Fibroblast of lung (primary cell): ENCODE measurements at regions not wholly inside any gene's neighbourhood (a gene's known extent, or its start where the extent isn't known, plus 50 kb on each side); places are given as distances from the start of the nearest gene placed in this dataset.

Source experiments
- DNase-seq, 2 donors: peaks; one replicate each; pipeline versions ENCODE4 v3.0.0 to v3.0.0-alpha.2; 2010; ENCODE audit warnings: low read depth in 2 of 2
- H2AFZ ChIP-seq: 2 replicates; pipeline ENCODE4 v1.5.1; 2012; ENCODE audit warnings: low read length, control low read depth, inconsistent platforms
- H3K27ac ChIP-seq: 2 replicates; pipeline ENCODE4 v1.5.1; 2011; ENCODE audit warnings: low read length, control low read depth; ENCODE audit not compliant: insufficient read depth
- H3K27me3 ChIP-seq: 2 replicates; pipeline ENCODE4 v1.5.1; 2011; ENCODE audit warnings: mild to moderate bottlenecking, low read length; ENCODE audit not compliant: control insufficient read depth, insufficient read depth
- H3K36me3 ChIP-seq: 2 replicates; pipeline ENCODE4 v1.5.1; 2011; ENCODE audit warnings: low read length; ENCODE audit not compliant: control insufficient read depth, insufficient read depth
- H3K4me1 ChIP-seq: 2 replicates; pipeline ENCODE4 v1.5.1; 2011; ENCODE audit warnings: low read length; ENCODE audit not compliant: control insufficient read depth, insufficient read depth; ENCODE audit errors: extremely low read depth
- H3K4me2 ChIP-seq: 2 replicates; pipeline ENCODE4 v1.5.1; 2011; ENCODE audit warnings: low read length, control low read depth; ENCODE audit not compliant: insufficient read depth; ENCODE audit errors: extremely low read depth
- H3K4me3 ChIP-seq, 4 experiments: fragments of 200-600 bp in 1 of 4; sonication (generic) in 1 of 4; replicated peaks in 1 of 4; 2 replicates each; pipeline ENCODE4 v1.5.1; 2011 to 2016; ENCODE audit warnings: low read length in 4 of 4, low read depth in 3 of 4, mild to moderate bottlenecking in 3 of 4, control low read depth in 2 of 4, inconsistent platforms in 1 of 4, mixed read lengths in 1 of 4; ENCODE audit not compliant: insufficient read depth in 1 of 4; ENCODE audit errors: control extremely low read depth in 1 of 4
- H3K79me2 ChIP-seq: 2 replicates; pipeline ENCODE4 v1.5.1; 2012; ENCODE audit warnings: mild to moderate bottlenecking, low read length, inconsistent platforms; ENCODE audit not compliant: control insufficient read depth, insufficient read depth
- H3K9ac ChIP-seq: 2 replicates; pipeline ENCODE4 v1.5.1; 2011; ENCODE audit warnings: mild to moderate bottlenecking, low read length, control low read depth; ENCODE audit not compliant: insufficient read depth
- H3K9me3 ChIP-seq: 2 replicates; pipeline ENCODE4 v1.5.1; 2012; ENCODE audit warnings: low read depth, low read length; ENCODE audit not compliant: control insufficient read depth, insufficient read depth
- H4K20me1 ChIP-seq: 2 replicates; pipeline ENCODE4 v1.5.1; 2011; ENCODE audit warnings: low read length; ENCODE audit not compliant: control insufficient read depth, insufficient read depth; ENCODE audit errors: extremely low read depth
- CTCF ChIP-seq, 2 donors: IDR thresholded peaks in 1 of 2; conservative IDR thresholded peaks in 1 of 2; 1 replicate in 1 of 2; 2 replicates in 1 of 2; pipeline ENCODE4 v1.5.1; 2011 to 2012; ENCODE audit warnings: low read length in 2 of 2, control low read depth in 1 of 2, inconsistent platforms in 1 of 2, low read depth in 1 of 2, mild to moderate bottlenecking in 1 of 2
- EZH2 ChIP-seq: IDR thresholded peaks from 2 replicates; pipeline ENCODE4 v1.5.1; 2012; ENCODE audit warnings: low read length, control low read depth, mild to moderate bottlenecking; ENCODE audit errors: missing control alignments

DNA sequence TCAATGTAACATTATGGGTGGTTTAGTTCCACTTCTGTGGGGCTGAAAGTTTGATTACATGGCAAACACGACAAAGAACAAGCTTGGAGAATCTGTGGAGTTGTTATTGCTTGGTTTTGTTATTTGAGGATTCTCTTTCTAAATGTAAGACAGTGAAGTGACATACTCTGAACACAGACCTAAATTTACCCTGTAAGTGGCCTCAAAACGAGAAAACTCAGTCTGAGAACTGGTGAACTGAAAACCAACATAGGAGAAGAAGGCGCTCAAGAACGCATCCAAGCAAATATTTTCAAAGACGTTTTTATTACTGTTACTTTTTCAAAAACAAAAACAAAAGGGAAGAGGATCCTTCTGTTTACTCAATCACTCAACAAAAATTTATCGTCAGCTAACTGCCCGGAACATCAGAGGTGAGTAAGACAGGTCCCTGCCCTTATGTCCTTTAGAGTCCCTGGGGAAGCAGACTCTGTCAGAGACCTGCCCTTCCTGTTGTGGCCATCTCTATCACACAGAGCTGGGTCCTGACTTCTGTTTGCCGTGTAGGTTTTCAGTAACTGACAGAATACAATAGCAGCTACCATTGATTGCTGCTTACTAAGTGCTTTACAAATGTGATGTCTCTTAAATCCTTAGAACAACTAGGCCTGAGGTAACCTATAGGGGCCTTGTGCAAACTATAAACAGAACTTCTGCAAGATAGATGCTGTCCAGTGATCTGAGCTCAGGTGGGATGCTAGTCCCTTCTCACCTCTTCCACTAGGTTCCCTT is 79.3 kb upstream of the C12orf71 start:
- H4K20me1 ChIP-seq = no peaks in the 10 kb centered on the region
- H3K79me2 ChIP-seq = no peaks in the 10 kb centered on the region
- H3K9me3 ChIP-seq = no peaks in the 10 kb centered on the region
- TF ChIP-seq CTCF (conservative IDR thresholded peaks at IDR 0.05 in 1 of 2, IDR thresholded peaks at IDR 0.05 in 1 of 2; ENCODE audit: low read depth in 1 of 2, low read length in 2 of 2) (no peak), EZH2 (no peak)
- no peaks in the 10 kb centered on the region for H3K27me3 ChIP-seq
- H3K27ac ChIP-seq = no peak overlapping the region
- no peak overlapping the region for H3K4me2 ChIP-seq
- peaks cover 5% of the 10 kb centered on the region for H3K4me1 ChIP-seq
- H2AFZ ChIP-seq = no peak overlapping the region
- no peak for DNase-seq
- no peak overlapping the region for H3K4me3 ChIP-seq
- no peaks in the 10 kb centered on the region for H3K36me3 ChIP-seq
- no peak overlapping the region for H3K9ac ChIP-seq

DNA sequence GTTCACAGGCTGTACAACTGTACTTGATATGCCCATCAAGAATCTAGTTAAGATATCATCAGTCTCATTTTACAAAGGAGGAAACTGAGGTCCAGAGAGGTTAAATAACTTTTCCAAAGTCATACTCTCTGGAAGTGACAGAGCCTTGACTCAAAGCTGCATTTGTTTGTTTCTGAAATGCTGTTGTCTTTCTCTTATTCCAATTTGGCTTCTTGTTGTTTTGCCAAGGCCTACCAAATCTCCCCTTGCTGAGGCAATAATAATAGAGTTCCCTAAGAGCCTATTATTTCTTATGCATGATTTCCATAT is 79.8 kb upstream of the C12orf71 start:
- no peaks in the 10 kb centered on the region for H3K79me2 ChIP-seq
- H3K9me3 ChIP-seq = no peaks in the 10 kb centered on the region
- no peak overlapping the region for H3K27ac ChIP-seq
- H3K36me3 ChIP-seq = no peaks in the 10 kb centered on the region
- H3K4me2 ChIP-seq = no peak overlapping the region
- no peak for TF ChIP-seq CTCF (conservative IDR thresholded peaks at IDR 0.05 in 1 of 2, IDR thresholded peaks at IDR 0.05 in 1 of 2; ENCODE audit: low read depth in 1 of 2, low read length in 2 of 2)
- TF ChIP-seq EZH2 = no peak
- no peak overlapping the region for H3K4me3 ChIP-seq
- H4K20me1 ChIP-seq = no peaks in the 10 kb centered on the region
- no peak overlapping the region for H2AFZ ChIP-seq
- H3K27me3 ChIP-seq = no peaks in the 10 kb centered on the region
- H3K9ac ChIP-seq = no peak overlapping the region
- no peak for DNase-seq
- peaks cover 5% of the 10 kb centered on the region for H3K4me1 ChIP-seq

DNA sequence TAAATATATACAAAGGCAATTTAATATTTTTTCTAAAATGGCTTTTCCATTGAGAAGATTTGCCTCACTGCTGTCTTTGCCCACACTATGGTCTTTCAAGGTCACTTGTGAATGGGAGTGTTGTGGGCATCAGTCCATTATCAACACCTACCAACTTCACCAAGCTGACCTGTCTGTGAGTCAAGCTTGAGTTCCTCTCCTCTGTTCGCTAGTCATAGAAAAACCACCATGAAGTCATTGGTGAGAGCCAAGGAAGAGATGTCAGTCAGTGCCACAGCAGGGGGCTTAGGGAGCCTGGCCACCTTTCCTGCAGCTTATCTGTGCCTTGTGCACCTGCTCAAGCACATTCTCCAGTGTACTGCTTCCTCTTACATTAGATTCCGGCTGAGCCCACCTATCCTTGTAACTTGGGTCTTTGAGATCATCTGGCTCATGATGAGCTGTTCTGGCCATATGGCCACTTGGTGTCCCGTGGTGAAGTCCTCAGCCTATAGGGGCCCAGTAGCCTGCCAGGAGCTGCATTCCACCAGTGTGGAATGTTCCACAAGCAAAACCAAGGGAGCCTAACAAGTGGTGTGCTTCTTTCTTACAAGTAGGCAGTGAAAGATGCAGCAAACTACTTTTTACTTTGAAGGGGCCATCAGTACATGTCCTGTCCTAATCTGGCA is 80.8 kb upstream of the C12orf71 start:
- no peak overlapping the region for H3K27ac ChIP-seq
- no peaks in the 10 kb centered on the region for H3K79me2 ChIP-seq
- H3K4me2 ChIP-seq = no peak overlapping the region

More for the DNA sequence above, 80.8 kb upstream of the C12orf71 start:
- TF ChIP-seq CTCF (conservative IDR thresholded peaks at IDR 0.05 in 1 of 2, IDR thresholded peaks at IDR 0.05 in 1 of 2; ENCODE audit: low read depth in 1 of 2, low read length in 2 of 2) (no peak), EZH2 (no peak)
- no peaks in the 10 kb centered on the region for H3K36me3 ChIP-seq
- H3K9ac ChIP-seq = no peak overlapping the region
- DNase-seq = peak in 1 of 2 donors; percentile 81
- H3K4me3 ChIP-seq = no peak overlapping the region
- no peaks in the 10 kb centered on the region for H3K9me3 ChIP-seq
- H3K4me1 ChIP-seq = peaks cover 5% of the 10 kb centered on the region
- H4K20me1 ChIP-seq = no peaks in the 10 kb centered on the region
- no peak overlapping the region for H2AFZ ChIP-seq
- no peaks in the 10 kb centered on the region for H3K27me3 ChIP-seq
